BJ (cell line): ENCODE measurements at regions not wholly inside any gene's neighbourhood (a gene's known extent, or its start where the extent isn't known, plus 50 kb on each side); places are given as distances from the start of the nearest gene placed in this dataset.

Experiments used
- CTCF ChIA-PET: fragments of 350-600 bp; formaldehyde crosslinking; extraction: SDS; loops from one replicate; lab custom pipeline; 2021; ENCODE audit warnings: antibody characterized with exemption, inconsistent platforms; lab: Yijun Ruan, JAX
- POLR2A ChIA-PET: fragments of 300-600 bp; sonication (Branson Sonifier 250); formaldehyde crosslinking; extraction: SDS; loops from one replicate; lab custom pipeline; 2021; ENCODE audit warnings: antibody characterized with exemption; lab: Charles Lee
- DNase-seq: peaks from one replicate; pipeline ENCODE4 v3.0.0-alpha.2; 2011; ENCODE audit warnings: low read depth
- H3K27me3 ChIP-seq: 2 replicates; pipeline ENCODE4 v1.6.0; 2011; ENCODE audit warnings: low read length; ENCODE audit not compliant: control insufficient read depth, insufficient read depth
- H3K36me3 ChIP-seq: 2 replicates; pipeline ENCODE4 v1.5.1; 2011; ENCODE audit warnings: low read length; ENCODE audit not compliant: control insufficient read depth, insufficient read depth
- H3K4me3 ChIP-seq: 2 replicates; pipeline ENCODE4 v1.5.1; 2011; ENCODE audit warnings: low read depth, mild to moderate bottlenecking, control low read depth, low read length
- TF ChIP-seq, protein P1 (sequence below): IDR thresholded peaks from 2 replicates; pipeline ENCODE4 v1.5.1; 2011; ENCODE audit warnings: low read depth, mild to moderate bottlenecking, control low read depth, inconsistent platforms, low read length, moderate library complexity; ENCODE audit not compliant: insufficient read depth

- POLR2A ChIA-PET = no interaction called here
- Histone ChIP-seq H3K4me3 (no peak overlapping the region), H3K36me3 (no peaks in the 10 kb centered on the region), H3K27me3 (no peaks in the 10 kb centered on the region; the same call in 1 of the 2 replicates)
- TF ChIP-seq, protein P1, sequence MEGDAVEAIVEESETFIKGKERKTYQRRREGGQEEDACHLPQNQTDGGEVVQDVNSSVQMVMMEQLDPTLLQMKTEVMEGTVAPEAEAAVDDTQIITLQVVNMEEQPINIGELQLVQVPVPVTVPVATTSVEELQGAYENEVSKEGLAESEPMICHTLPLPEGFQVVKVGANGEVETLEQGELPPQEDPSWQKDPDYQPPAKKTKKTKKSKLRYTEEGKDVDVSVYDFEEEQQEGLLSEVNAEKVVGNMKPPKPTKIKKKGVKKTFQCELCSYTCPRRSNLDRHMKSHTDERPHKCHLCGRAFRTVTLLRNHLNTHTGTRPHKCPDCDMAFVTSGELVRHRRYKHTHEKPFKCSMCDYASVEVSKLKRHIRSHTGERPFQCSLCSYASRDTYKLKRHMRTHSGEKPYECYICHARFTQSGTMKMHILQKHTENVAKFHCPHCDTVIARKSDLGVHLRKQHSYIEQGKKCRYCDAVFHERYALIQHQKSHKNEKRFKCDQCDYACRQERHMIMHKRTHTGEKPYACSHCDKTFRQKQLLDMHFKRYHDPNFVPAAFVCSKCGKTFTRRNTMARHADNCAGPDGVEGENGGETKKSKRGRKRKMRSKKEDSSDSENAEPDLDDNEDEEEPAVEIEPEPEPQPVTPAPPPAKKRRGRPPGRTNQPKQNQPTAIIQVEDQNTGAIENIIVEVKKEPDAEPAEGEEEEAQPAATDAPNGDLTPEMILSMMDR = no peak
- no peak for DNase-seq
- CTCF ChIA-PET = interaction anchor here (0.5 kb wide), 1 partner anchor 570 kb away, joined by 3 read pairs; no protein-coding TSS in a partner anchor
Measured at GRCh38 chr15:39435244-39435643, 145.6 kb upstream of the THBS1 start.

GRCh38 chr15:39438260-39438659, 142.6 kb upstream of the THBS1 start:
- CTCF ChIA-PET = no interaction called here
- POLR2A ChIA-PET = no interaction called here
- H3K36me3 ChIP-seq = no peaks in the 10 kb centered on the region
- no peak overlapping the region for H3K4me3 ChIP-seq
- no peaks in the 10 kb centered on the region; the same call in 1 of the 2 replicates for H3K27me3 ChIP-seq
- TF ChIP-seq, protein P1 = no peak
- no peak for DNase-seq

DNA sequence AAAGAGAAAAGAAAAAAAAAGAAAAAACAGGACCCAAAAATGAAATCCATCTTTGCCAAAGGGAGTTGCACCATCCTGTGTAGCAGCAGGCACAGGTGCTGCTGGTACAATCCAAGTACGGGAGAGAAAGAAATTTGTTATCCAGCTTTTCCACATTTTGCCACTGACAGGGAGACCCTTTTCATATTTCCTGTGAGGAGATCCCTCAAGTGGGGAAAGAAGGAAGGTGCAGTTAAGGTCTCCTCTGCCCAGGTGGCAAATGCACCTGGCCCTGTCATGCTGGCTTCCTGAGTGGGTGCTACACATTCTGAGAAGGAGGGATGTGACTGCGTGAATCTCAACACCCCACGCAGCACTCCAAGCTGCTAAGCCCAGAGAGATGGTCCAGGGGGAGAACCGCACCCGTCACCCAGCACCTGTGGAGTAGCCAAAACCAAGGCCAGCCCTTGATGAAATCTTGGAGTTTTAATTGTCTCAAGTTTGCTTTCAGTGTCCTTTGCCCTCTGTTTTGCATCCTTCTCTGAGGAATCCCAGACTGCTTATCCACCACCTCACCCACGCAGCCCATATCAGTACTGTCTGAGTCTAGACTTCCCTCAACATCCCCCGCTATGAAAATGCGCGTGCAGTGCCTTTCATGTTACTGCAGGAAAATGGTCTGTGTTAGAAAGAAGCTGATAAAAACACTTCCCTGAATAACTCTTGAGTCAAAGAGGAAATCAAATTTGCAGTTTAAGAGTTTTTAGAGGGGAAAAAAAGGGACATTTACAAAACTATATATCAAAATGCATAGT, 141.9 kb upstream of the THBS1 start:
- CTCF ChIA-PET = interaction anchor here (2.1 kb wide), 1 partner anchor 11 kb away, joined by 7 read pairs; no protein-coding TSS in a partner anchor
- no peaks in the 10 kb centered on the region; the same call in 1 of the 2 replicates for H3K27me3 ChIP-seq
- POLR2A ChIA-PET = no interaction called here
- no peaks in the 10 kb centered on the region for H3K36me3 ChIP-seq
- TF ChIP-seq, protein P1 = no peak
- DNase-seq = no peak
- no peak overlapping the region for H3K4me3 ChIP-seq

- Histone ChIP-seq H3K4me3 (no peak overlapping the region), H3K36me3 (no peaks in the 10 kb centered on the region), H3K27me3 (no peaks in the 10 kb centered on the region; the same call in 1 of the 2 replicates)
- ChIA-PET CTCF (interaction anchor here (1.0 kb wide), 1 partner anchor 11 kb away, joined by 3 read pairs; no protein-coding TSS in a partner anchor), POLR2A (no interaction called here)
- TF ChIP-seq, protein P1 = no peak
- DNase-seq = no peak
Measured at GRCh38 chr15:39442898-39443297, 138.0 kb upstream of the THBS1 start.

GRCh38 chr15:39443659-39444219, 137.1 kb upstream of the THBS1 start:
- TF ChIP-seq, protein P1 = no peak
- Histone ChIP-seq H3K36me3 (no peaks in the 10 kb centered on the region), H3K27me3 (no peaks in the 10 kb centered on the region; the same call in 1 of the 2 replicates), H3K4me3 (no peak overlapping the region)
- CTCF ChIA-PET = interaction anchor here (1.0 kb wide), 1 partner anchor 12 kb away, joined by 3 read pairs; no protein-coding TSS in a partner anchor
- POLR2A ChIA-PET = no interaction called here
- DNase-seq = no peak
